HG02763 (cell line): ENCODE measurements at regions not wholly inside any gene's neighbourhood (a gene's known extent, or its start where the extent isn't known, plus 50 kb on each side); places are given as distances from the start of the nearest gene placed in this dataset.

Source experiments
- ATAC-seq: cut with Tn5 transposase; IDR thresholded peaks from one replicate; pipeline ENCODE4 v1.9.1; 2021; ENCODE audit warnings: mild to moderate bottlenecking, moderate library complexity; ENCODE audit not compliant: unreplicated experiment

DNA sequence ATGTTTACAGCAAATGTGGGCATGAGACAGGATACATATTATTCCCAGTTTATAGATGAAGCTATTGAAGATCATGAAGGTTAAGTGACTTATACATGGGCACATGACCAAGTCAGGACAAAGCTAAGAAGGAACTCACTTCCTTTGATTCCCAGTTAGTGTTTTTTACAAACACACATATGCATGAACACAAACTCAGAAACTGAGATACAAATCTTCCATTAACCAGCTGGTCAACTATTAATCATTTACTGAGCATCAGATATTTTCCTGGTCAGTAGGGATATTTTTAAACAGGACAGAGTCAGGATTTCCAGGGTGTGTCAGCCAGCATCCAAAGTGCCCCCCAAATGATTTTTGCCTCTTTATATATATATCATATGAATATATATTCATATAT is 222.2 kb downstream of the OGFRL1 start:
- ATAC-seq, result no peak

DNA sequence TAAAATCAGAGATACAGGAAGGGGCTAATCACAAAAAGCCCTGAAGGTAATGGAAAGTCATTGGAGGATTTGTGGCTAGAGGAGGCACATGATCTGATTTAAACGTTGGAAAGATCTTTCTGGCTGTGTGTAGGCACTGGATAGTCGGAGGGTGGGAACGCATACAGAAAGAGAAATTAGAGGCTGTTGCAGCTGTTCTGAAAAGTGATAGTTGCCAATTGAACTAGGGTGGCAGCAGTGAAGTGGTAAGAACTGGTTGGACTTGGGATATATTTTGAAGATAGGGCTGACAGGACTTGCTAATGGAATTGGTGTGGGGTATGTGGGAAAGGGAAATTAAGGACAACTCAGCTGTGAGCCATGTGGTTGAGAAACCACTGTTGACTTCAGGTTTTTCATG is 223.6 kb downstream of the OGFRL1 start:
- no peak for ATAC-seq

DNA sequence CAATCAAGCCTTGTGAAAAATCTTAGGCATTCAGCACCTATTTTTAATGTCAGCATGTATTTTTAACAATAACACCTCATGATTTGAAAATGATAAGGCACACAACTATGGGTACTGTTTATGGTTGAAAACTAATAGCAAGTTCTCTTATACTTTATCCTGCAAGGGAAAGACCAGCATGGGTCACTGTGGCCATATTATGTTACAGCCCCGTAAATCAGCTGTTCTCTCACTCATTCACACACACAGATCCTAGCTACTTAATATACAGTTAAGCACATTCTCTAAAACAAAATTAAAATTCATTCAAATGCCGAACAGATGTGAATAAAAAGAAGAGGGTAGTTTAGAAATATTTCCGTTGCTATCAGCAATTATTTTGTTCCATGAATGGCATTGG is 224.4 kb downstream of the OGFRL1 start:
- no peak for ATAC-seq

DNA sequence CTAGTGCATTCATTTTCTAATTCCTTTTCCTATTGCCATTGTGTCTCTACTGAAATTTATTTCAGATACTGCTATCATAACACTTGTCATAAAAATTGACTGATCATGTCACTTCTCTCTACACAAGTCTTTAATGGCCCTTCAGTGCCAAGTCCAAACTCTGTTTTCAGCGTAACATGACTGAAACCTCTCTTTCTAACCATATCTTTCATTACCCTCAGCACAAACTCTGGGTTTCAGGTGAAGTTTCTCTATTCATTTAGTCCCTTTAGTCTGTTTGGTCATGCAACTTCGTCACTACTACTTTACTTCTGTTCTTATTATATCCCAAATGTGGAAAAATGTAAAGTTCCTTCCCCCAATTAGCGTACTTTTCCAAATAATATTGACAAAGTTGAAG is 234.9 kb downstream of the OGFRL1 start:
- ATAC-seq, result peak; percentile 60

DNA sequence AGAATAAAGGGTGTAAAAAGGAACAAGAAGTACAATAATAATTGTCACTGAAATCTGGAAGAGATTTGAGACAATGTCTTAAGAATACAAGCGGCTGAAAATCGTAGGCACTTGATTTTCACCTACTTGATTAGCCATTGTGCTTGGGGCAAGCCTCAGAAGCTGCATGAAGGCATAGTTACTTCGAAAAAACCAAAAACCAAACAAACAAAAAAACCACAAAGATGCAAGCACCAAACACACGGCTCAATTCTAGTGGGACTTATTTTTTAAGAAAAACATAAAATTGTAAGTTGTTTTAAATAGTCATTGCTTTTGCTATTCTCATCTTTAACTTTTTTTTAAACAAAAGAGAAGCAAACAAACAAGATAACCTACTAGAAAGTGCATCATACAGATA is 235.6 kb downstream of the OGFRL1 start:
- no peak for ATAC-seq

DNA sequence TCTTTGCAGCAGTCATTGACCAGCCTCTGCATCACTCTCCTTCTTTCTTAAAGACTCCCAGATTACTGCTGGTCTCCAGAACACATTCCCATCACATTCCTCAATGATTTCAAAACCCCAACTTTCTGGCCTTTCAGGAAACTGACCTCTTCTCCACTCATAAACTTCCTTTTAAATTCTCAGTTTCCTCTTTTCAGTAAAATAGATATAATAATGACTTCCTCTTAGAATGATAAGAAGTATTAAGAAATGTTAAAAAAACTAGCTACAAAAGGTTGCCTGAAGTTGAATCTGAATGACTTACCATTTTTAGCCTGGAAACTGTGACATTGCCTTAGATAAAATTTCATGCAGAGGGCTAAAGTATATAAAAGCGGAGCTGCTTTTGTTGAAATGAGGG is 239.3 kb downstream of the OGFRL1 start:
- no peak for ATAC-seq

DNA sequence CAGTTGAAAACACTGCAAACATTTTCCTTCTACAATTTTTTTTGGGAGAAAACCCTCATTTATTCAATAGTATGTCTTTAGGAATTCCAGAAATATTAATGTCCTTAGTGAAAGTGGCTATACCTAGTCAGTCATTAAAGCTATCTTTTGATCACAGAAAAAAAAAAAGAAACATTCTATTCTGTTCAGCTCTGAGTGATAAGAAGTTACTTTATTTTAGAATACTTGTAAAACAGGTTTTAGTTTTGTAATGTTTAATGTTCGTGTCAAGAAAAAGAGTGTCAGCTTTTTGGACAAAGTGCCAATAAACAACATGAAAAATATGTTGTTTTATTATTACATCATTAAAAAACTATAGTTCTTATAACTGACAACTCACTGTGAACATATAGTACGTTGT is 240.4 kb downstream of the OGFRL1 start:
- ATAC-seq, result no peak

DNA sequence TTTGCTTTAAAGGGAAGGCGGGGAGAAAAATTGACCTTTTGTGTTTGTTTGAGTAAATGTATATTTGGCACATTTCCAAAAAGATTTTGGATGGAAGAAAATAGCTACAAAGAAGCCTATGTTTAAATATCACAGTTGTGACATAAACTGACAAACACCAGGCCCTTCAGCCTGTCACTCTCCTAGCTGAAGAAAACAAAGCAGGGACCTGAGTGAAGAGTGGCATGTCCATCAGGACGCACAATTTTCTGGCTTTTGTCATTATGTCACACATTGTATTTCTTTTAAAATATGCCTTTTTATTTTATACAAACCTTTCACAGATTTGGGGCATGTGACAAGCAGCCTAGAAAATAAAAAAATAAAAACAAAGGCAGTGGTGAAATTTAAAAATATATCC is 241.2 kb downstream of the OGFRL1 start:
- ATAC-seq, result no peak

DNA sequence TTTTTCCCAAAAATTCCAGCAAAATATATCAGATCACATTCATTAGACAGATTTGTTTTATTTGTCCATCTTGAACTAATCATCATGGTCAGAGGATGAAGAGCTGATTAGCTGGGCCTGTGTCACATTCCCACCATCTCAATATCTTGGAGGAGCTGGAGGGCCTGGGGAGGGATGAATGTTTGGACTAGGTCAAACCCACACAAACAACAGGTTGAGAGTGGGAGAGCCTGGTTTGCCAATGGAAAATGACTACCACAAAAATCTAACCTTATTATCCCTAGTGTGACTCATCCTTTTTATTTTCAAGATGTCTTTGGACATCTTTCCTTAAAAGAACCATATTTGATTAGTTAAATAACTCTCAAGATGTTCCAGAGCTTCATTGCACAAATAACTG is 242.4 kb downstream of the OGFRL1 start:
- no peak for ATAC-seq

DNA sequence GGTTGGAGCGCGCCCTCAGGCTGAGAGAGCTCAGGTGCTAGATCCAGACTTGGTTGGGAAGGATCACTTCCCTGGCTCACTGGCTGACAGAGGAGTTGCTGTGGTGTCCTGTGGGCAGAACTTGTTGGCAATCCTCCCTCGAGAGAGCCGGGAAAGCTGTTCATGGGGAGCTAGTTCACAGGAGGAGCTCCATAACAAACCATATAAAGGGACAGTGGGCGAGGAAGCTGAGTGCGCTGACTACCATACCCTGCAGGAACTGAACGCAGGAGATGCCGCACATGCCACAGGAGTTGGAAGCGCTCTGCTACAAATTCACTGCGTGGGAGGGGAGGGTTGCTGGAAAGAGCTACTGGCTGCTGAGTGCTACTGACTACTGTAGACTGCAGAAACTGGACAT is 243.2 kb downstream of the OGFRL1 start:
- ATAC-seq, result no peak

DNA sequence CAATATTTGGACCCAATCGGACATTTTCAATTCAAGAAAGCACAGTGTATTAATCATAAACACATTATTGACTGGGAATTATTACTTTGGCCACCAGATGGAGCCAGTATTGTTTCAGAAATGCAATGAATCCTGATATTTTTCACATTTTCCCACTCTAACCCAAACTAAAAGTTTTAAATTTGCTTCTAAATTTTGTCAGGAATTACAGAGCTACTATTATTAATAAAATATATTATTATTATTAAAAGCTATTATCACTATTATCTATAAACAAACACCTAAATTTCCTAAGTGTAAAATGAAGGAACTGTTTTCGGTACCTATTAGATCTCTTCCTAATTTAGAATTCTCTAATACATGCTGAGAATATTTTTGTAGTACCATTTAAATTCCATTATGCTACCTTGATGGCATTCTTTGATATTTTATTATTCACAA is 245.3 kb downstream of the OGFRL1 start:
- no peak for ATAC-seq

DNA sequence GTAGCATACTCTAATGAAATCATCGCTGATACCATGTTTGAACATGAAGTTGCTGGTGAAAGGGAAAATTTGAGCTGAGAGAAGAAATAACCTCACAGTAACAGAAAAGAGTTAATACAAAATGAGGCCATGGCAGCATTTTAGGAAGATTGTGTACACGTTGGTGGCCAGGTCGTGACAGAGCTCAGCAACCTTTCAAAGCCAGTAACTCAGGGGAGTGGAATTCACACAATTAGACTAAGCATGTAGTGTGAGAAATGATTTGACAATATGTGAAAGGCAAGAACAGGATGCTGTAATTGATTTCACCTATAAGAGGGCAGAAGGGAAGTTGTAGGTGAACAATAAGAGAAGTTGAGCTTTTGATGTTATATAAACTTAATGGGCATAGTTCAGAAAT is 246.3 kb downstream of the OGFRL1 start:
- ATAC-seq, result no peak

DNA sequence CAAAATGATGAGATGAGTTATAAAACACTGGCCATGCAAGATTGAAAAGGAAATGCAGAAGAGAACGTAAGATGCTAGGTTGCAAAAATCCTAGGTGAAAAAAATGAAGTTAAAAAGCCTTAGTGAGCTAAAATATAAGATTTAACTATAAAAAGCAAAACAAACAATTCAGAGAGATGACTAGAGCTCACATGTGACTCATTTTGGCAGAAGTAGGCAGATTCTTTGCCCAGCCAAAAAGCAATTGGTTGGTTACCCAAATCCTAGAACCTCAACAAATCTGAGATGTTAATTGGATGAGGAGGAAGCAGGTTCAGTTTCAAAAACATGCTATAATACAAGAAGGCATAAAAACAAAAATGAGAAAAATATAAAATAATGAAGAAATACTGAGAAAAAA is 249.1 kb downstream of the OGFRL1 start:
- ATAC-seq, result no peak

DNA sequence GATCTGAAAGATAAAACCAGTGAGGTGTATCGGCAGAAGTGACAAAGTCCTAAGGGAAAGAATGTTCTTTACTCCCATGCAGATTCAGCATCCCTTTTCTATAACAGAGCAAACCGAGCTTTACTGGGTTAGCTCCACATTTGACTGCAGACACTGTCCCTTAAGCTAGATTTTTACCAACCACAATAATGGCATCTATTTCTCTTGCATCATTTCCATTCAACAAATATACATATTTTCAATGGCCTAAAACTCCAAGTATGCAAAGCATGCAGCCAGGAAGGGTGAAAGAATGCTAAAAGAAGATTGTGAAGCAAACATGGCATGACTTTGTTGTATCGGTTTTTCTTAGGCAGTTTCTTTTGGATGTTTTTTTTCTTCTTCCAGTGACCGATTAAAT is 255.4 kb downstream of the OGFRL1 start:
- ATAC-seq, result no peak

DNA sequence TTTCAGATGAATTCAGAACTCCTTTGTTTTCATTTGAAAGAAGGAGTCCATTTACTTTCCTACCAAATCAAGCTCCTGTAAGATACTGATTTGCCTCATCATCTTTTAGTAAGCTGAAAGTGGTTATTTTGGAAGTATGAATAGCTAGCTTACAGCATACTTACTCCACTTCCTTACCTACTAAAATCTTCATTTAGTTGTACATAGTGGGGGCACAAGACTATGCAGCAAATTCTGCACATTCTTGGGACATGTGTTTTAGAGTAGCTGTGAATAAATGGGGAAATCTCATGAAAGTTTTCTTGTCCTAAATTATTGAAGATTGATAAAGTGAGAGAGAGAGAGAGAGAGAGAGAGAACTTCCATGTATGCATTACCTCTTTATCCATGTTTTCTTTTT is 256.3 kb downstream of the OGFRL1 start:
- ATAC-seq, result no peak

DNA sequence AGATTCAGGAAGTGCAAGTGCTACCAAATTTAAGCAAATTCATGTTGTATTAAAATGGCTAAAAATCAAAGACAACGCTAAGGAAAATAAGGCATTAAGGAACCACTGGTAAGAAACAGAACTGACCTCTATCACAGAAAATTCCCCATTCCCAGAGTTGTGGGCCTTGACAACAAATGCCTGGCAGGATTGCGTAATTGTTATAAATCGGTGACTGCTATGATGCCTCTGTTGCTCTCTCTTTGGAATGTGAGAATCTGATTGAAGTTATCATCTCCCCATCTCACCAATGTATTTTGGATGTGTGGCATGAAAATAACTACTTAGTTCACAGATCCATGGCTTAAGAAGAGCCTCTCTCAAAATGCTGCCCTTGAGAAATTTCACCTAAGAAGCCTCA is 257.3 kb downstream of the OGFRL1 start:
- ATAC-seq, result no peak

DNA sequence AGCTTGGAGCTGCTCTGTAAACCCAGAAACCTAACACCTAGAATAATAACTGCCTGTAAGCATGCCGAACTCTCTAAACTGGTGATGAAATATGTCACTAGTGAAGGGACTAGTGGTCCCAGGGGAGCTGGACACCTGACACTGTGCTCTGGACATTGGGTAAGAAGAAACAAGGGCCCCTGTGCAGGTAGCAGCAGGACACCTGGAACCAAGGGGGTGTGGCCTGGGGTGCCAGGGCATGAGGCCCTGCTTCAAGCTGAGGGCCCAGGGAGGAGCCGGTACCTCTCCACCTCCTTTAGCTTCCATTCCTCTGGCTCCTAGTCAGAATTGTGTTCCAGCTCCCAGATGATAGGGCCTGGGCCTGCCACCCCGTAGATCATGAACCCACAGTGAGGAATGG is 263.2 kb downstream of the OGFRL1 start:
- ATAC-seq, result no peak

DNA sequence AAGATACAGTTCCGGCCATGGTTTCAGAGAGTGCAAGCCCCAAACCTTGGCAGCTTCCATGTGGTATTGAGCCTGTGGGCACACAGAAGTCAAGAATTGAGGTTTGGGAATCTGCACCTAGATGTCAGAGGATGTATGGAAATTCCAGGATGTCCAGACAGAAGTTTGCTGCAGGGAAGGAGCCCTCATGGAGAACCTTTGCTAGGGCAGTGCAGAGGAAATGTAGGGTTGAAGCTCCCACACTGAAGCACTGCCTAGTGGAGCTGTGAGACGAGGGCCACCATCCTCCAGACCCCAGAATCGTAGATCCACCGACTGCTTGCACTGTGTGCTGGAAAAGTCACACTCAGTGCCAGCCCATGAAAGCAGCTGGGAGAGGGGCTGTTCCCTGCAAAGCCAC is 267.5 kb downstream of the OGFRL1 start:
- no peak for ATAC-seq

DNA sequence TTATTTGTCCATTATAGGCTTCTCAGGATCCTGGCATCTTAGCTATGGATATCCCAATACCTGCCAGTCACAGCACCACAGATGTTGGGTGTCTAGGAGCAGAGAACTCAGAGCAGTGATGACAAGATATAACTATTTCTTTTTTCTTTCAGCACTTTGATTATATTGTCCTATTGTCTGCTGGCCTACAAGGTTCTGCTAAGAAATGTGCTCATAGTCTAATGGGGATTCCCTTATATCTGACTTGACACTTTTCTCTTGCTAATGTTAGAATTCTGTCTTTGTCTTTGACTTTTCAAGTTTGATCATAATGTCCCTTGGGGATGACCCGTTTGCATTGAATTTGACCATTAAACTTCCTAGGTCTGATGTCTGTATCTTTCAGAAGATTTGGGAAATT is 270.4 kb downstream of the OGFRL1 start:
- no peak for ATAC-seq

DNA sequence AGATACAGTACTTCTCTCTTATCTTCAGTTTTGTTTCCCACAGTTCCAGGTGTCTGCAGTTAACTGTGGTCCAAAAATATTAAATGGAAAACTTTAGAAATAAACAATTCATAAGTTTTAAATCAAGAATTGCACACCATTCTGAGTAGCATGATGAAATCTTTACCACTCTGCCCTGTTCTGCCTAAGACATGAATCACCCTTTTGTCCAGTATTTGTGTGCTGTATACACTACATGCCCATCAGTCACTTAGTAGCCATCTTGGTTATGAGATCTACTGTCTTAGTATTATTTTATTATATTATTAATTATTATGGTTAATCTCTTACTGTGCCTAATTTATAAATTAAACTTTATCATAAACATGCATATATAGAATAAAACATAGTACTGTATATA is 279.0 kb downstream of the OGFRL1 start:
- ATAC-seq, result no peak

DNA sequence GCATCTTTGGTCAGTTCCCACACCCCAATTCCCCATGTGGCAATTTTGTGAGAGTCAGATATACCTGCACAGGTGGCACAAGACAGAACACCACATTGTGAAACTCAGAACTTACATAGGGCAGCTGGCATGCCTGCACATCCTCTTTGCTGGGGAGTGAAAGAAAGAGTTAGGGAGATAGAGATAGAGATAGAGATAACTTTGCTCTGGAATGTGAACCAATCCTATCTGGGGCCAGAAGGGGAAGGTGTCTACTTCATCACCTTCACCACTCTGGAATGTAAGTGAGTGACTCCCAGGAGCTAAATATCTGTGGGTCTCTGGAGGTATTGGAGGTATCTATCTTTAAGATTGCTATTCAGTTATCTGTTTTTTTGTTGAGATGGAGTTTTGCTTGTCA is 289.2 kb downstream of the OGFRL1 start:
- no peak for ATAC-seq

DNA sequence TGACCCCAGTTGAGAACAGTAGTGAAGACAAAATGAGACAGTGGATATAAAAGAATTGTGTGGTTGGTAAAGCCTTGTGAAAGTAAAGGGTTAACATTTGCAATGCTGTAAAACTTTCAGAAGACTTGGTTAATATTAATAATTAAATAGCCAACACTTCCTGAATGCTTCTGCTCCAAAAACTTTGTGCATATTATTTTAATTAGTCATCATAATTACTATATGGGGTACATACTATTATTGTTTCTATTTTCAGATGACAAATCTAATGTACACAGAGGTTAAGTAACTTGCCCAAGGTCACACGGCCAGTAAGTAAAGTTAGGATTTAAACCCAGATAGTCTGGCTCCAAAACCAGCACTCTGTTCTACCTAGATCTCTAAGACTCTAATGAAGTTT is 291.3 kb downstream of the OGFRL1 start:
- no peak for ATAC-seq

DNA sequence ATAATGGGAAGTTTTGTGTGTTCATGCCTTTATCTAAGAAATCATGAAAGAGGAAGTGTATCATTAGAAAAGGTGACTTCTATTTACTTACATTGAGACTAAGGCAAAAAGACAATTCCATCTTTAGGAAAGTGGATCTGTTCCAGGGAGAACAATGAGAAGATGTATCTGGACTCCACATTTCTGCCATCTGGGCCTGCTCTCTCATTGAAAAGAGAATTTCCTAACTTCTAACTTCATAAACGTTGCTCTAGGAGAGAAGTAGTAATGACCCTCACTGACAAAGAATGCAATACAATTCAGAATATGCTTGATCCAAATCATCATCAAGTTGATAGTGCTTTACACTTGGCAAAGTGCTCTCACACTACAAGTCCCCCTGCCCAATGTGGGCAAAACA is 294.2 kb downstream of the OGFRL1 start:
- ATAC-seq, result no peak
